ENCODE measurements at regions not wholly inside any gene's neighbourhood (a gene's known extent, or its start where the extent isn't known, plus 50 kb on each side); places are given as distances from the start of the nearest gene placed in this dataset.

GRCh38 chr7:159237022-159237653, 92.5 kb upstream of the VIPR2 start (continued):
- TF ChIP-seq AHDC1 (CRISPR knock-in tag; IDR thresholded peaks at IDR 0.05; ENCODE audit: borderline replicate concordance) (no peak), ZNF770 (CRISPR knock-in tag; IDR thresholded peaks at IDR 0.05) (no peak)

- Histone ChIP-seq H3K27me3 (ENCODE audit: control insufficient read depth in 1 of 2, insufficient read depth in 2 of 2, low read length in 2 of 2) (peaks cover 1 to 18% of the 10 kb centered on the region in 2 experiments; a peak in 4 of 5 replicates), H2AFZ (ENCODE audit: low read length) (no peak overlapping the region), H3K9ac (ENCODE audit: insufficient read depth, low read depth, low read length) (no peak overlapping the region), H3K4me1 (ENCODE audit: insufficient read depth, low read length) (peaks cover 26% of the 10 kb centered on the region), H3K27ac (ENCODE audit: extremely low read length, insufficient read depth, low read length) (no peak overlapping the region), H3K4me2 (ENCODE audit: low read depth, low read length) (no peak overlapping the region), H3K9me3 (ENCODE audit: low read length) (no peaks in the 10 kb centered on the region), H4K20me1 (ENCODE audit: insufficient read depth, low read length) (no peaks in the 10 kb centered on the region), H3K79me2 (ENCODE audit: insufficient read depth, low read length) (no peaks in the 10 kb centered on the region), H3K36me3 (replicated peaks in 1 of 2; ENCODE audit: control insufficient read depth in 1 of 2, insufficient read depth in 2 of 2, low read length in 2 of 2) (no peaks in the 10 kb centered on the region), H3K4me3 (replicated peaks in 1 of 3; ENCODE audit: insufficient read depth in 1 of 3, low read depth in 2 of 3, low read length in 3 of 3) (no peak overlapping the region)
- FAIRE-seq (no peak), DNase-seq (ENCODE audit: low spot score) (no peak), ATAC-seq (no peak)
- no TSS peak for BruUV-seq (replicated peaks)
- CTCF ChIA-PET (ENCODE audit: low intra/inter-chr PET ratio, low total read pairs) = no interaction called here
- POLR2A ChIA-PET = no interaction called here
- 72% methylated on average over 33 of the region's 33 CpGs for WGBS (ENCODE audit: low lambda C conversion rate)
- intact Hi-C loops (cut with micrococcal nuclease; ENCODE audit: unreplicated experiment) (no loop called here), in situ Hi-C loops (cut with HindIII; ENCODE audit: extremely low pct_ligation_motif_present, low pct_unique_long_range_greater_than_20kb) (no loop called here)
- no peak for TF ChIP-seq SALL1 (CRISPR knock-in tag; IDR thresholded peaks at IDR 0.05)
- TF ChIP-seq ZNF614 (CRISPR knock-in tag; IDR thresholded peaks at IDR 0.05; ENCODE audit: borderline replicate concordance) = no peak
- no peak for TF ChIP-seq ZSCAN12 (CRISPR knock-in tag; IDR thresholded peaks at IDR 0.05)
- no peak for TF ChIP-seq SMAD9 (CRISPR knock-in tag; IDR thresholded peaks at IDR 0.05)
- TF ChIP-seq CSRNP1 (CRISPR knock-in tag; IDR thresholded peaks at IDR 0.05) = no peak
- TF ChIP-seq ZNF274 (CRISPR knock-in tag; IDR thresholded peaks at IDR 0.05) = no peak
- TF ChIP-seq ZNF547 (CRISPR knock-in tag; IDR thresholded peaks at IDR 0.05) = no peak
- TF ChIP-seq LRRFIP1 (CRISPR knock-in tag; conservative IDR thresholded peaks at IDR 0.05) = no peak
- TF ChIP-seq RXRA (CRISPR knock-in tag; IDR thresholded peaks at IDR 0.05) = no peak
Observed at GRCh38 chr7:159231017-159231416, 86.3 kb upstream of the VIPR2 start.
